Right hindlimb (tissue), 1 donor: ENCODE measurements at regions not wholly inside any gene's neighbourhood (a gene's known extent, or its start where the extent isn't known, plus 50 kb on each side); places are given as distances from the start of the nearest gene placed in this dataset.

ENCODE experiments used
- DNase-seq: peaks from one replicate; pipeline ENCODE4 v3.0.0-alpha.2; 2018

- DNase-seq: no peak
Observed at GRCh38 chr2:12389344-12390045, 327.2 kb upstream of the TRIB2 start.

GRCh38 chr2:12391116-12391515, 325.6 kb upstream of the TRIB2 start:
- no peak for DNase-seq

GRCh38 chr2:12396699-12397098, 320.0 kb upstream of the TRIB2 start:
- no peak for DNase-seq

- peak; percentile 28 for DNase-seq
Observed at GRCh38 chr2:12397854-12398253, 318.9 kb upstream of the TRIB2 start.

GRCh38 chr2:12399240-12399639, 317.5 kb upstream of the TRIB2 start:
- no peak for DNase-seq

- no peak for DNase-seq
Observed at GRCh38 chr2:12400543-12400942, 316.2 kb upstream of the TRIB2 start.

GRCh38 chr2:12402440-12403139, 314.1 kb upstream of the TRIB2 start:
- DNase-seq: no peak

GRCh38 chr2:12404497-12404896, 312.2 kb upstream of the TRIB2 start:
- no peak for DNase-seq

- DNase-seq: no peak
Observed at GRCh38 chr2:12407160-12407559, 309.6 kb upstream of the TRIB2 start.

- DNase-seq: no peak
Observed at GRCh38 chr2:12412898-12413305, 303.8 kb upstream of the TRIB2 start.

- no peak for DNase-seq
Observed at GRCh38 chr2:12415536-12415935, 301.2 kb upstream of the TRIB2 start.

- peak; percentile 32 for DNase-seq
Observed at GRCh38 chr2:12416600-12416999, 300.1 kb upstream of the TRIB2 start.

GRCh38 chr2:12417786-12418185, 298.9 kb upstream of the TRIB2 start:
- DNase-seq: no peak

- no peak for DNase-seq
Observed at GRCh38 chr2:12419803-12420202, 296.9 kb upstream of the TRIB2 start.

GRCh38 chr2:12421046-12421445, 295.7 kb upstream of the TRIB2 start:
- no peak for DNase-seq

GRCh38 chr2:12424219-12424618, 292.5 kb upstream of the TRIB2 start:
- no peak for DNase-seq

- peak; percentile 33 for DNase-seq
Observed at GRCh38 chr2:12424809-12425208, 291.9 kb upstream of the TRIB2 start.

GRCh38 chr2:12428324-12428723, 288.4 kb upstream of the TRIB2 start:
- DNase-seq: no peak

- no peak for DNase-seq
Observed at GRCh38 chr2:12428786-12429185, 287.9 kb upstream of the TRIB2 start.

GRCh38 chr2:12429779-12430406, 286.8 kb upstream of the TRIB2 start:
- no peak for DNase-seq

- no peak for DNase-seq
Observed at GRCh38 chr2:12430407-12431133, 286.2 kb upstream of the TRIB2 start.

- no peak for DNase-seq
Observed at GRCh38 chr2:12432985-12433625, 283.6 kb upstream of the TRIB2 start.

GRCh38 chr2:12433626-12433990, 283.1 kb upstream of the TRIB2 start:
- no peak for DNase-seq
